NCI-H1105 (cell line): ENCODE measurements at regions not wholly inside any gene's neighbourhood (a gene's known extent, or its start where the extent isn't known, plus 50 kb on each side); places are given as distances from the start of the nearest gene placed in this dataset.

ENCODE experiments used
- DNase-seq: peaks from one replicate; lab custom pipeline; 2025; lab: John Stamatoyannopoulos, UW

DNA sequence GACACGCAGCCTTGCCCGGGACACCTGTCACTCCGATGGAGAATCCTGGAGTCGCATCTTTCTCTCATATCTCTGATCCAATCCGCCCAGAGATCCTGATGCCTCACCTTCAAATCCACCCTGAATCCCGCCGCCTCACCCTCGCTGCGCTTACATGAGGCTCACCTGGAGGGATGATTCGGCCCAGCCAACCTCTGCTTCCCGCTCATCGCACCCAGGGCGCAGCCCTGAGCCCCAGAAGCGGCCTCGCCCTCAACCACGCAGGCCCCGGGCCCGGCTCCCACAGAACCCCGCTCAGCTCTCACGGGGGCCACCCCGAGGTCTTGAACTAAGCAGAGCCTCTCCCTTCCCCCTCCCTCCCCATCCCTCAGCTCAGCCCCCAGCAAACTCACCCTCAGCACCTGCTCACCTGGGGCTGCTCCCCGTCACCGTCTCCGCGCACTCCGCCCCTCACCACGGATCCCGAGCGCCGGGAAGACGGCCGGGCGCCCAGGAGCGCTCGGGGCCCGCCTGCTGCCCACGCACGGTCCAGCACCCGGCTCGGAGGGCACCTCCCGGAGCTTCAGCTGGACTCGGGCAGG lies 160.0 kb downstream of the NDUFA10 start:
- no peak for DNase-seq

DNA sequence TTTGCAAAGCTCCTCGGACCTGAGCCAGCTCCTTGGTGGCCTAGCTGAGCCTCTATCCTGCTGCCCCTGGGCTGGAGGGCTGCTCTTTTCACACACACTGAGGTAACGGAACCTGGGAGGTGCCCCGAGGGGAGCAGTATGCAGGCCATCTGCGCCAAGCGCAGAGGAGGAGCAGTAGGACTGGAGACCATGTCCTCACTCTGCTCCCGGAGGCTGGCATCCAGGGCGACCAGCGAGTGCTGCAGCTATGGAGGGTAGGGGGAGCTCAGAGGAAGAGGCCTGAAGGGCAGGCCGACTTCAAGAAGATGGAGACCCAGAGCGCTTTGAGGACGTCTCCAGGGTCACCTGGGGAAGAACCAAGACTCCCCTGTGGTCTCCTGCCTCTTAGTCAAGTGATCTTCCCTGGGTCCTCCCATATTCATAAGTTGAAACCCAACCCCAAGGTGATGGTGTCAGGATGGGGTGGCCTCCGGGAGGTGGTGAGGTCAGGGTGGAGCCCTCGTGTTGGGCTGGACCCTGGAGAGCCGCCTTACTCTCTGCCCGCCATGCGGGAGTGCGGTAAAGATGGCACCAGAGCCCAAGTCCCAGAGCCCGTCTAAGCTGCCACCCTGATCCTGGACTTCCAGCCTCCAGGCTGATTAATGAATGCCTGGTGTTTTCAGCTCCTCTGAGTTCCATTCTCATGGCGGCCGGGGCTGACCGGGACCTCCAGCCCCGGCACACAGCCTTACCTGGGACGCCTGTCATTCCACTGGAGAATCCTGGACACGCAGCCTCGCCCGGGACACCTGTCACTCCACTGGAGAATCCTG lies 160.7 kb downstream of the NDUFA10 start:
- no peak for DNase-seq

DNA sequence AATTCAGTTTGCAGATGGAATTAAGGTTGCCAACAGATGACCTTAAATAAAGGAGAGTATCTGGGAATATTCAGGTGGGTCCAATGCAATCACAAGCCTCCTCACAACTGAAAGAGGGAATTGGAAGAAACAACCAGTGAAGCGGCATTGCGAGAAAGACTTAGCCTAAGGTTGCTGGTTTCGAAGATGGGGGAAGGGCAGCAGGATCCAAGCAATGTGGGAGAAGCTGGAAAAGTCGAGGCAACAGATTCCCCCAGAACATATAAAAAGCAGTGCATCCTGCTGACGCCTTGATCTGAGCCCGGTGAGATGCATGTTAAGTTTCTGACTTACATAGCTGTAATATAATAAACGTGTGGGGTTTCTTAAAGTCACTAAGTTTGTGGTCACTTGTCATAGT lies 162.5 kb downstream of the NDUFA10 start:
- no peak for DNase-seq

DNA sequence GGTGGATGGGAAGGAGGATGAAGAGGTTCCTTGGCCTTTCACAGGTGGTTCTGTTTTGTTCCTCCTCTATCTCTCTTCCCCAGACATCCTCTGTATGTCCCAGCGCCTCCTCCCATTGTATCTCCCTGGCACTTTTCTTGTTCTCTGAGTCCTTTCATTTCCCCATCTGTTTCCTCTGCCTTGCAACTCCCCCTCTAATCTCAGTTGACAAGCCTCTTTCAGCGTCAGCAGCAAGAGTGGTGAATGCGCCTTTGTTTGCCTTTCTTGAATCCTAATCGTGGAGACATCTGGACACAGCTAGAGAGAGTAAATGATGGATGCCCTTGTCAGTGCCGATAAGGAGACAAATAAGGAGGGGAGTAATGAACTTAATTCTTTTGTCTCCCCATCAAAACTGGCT lies 167.0 kb downstream of the NDUFA10 start:
- DNase-seq: no peak

DNA sequence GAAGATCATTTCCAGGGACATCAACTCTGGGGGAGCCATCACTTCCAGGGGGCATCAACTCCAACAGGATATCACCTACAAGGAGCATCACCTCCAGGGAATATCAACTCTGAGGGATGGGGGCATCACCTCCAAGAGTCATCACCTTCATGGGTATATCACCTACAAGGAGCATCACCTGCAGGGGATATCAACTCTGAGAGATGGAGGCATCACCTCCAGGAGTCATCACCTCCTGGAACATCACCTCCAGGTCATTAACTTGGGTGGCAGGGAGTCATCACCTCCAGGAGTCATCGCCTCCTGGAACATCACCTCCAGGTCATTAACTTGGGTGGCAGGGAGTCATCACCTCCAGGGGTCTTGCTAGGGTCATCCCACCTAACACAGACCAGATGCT lies 167.6 kb downstream of the NDUFA10 start:
- DNase-seq: no peak

DNA sequence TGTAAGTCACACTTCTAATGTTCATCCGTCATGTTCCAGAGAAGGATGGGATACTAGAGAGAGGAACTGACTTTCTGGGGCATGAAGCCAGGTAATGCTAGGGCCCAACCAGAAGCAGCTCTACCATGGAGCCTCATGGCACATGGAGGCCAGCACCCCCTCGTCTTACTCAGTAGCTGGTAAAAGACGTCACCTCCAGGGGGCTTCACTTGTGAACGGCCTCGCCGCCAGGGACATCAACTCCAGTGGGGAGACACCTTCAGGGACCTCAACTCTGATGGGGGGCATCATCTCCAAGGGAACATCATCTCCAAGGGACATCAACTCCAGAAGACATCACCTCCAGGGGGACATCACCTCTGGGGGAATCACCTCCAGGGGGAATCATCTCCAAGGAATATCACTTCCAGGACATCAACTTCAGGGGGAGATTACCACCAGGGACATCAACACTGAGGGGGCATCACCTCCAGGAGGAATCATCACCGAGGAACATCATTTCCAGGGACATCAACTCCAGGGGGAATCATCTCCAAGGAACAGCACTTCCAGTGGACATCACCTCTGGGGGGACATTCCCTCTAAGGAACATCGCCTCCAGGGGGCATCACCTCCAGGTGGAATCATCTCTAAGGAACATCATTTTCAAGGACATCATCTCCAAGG lies 168.4 kb downstream of the NDUFA10 start:
- no peak for DNase-seq

DNA sequence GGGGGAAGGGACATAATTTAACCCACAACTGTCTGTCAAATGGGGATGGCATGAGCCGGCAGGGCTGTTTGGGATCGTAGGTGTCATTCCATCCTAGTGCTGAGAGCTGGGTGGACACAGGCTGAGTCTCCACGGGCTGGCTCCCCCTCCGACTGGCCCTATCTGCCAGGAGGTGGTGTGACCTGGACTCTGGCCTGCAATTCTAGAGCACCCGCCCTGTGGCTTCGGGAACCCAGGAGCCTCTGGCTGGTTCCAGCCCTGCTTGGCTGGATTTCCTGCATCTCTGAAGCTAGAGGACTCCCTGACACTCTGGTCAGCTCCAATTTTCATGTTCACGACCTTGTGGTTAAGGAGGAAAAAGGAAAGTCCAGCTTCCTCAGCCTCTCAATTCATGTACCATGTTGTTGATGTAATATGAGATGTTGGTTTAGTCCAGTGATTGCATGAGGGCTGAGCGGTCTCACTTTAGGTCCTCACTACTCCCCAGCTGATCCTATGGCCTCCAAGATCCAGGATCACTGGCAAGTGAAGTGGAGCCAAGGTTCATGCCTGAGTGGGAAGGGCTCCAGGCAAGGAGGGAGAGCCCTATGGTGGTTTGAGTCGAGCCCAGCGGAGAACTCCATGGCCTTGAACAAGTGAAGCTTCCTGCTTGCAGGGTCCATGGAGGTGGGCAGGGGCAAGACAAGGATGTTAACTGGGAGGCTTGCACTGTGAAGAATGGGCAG lies 169.1 kb downstream of the NDUFA10 start:
- no peak for DNase-seq

DNA sequence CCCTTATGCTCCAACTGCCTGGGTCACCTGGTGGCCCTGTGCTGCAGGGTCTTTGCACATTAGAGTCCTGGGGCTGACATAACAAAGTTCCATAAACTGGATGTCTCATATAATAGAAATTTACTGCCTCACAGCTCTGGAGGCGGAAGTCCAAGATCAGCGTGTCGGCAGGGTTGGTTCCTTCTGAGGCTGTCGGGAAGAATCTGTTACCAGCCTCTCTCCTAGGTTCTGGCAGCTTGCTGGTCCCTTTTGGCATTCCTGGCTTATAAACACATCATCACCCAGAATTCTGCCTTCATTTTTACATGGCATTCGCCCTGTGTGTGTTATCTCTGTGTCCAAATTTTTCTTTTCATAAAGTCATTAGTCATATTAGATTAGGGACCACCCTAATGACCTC lies 170.5 kb downstream of the NDUFA10 start:
- DNase-seq: no peak

DNA sequence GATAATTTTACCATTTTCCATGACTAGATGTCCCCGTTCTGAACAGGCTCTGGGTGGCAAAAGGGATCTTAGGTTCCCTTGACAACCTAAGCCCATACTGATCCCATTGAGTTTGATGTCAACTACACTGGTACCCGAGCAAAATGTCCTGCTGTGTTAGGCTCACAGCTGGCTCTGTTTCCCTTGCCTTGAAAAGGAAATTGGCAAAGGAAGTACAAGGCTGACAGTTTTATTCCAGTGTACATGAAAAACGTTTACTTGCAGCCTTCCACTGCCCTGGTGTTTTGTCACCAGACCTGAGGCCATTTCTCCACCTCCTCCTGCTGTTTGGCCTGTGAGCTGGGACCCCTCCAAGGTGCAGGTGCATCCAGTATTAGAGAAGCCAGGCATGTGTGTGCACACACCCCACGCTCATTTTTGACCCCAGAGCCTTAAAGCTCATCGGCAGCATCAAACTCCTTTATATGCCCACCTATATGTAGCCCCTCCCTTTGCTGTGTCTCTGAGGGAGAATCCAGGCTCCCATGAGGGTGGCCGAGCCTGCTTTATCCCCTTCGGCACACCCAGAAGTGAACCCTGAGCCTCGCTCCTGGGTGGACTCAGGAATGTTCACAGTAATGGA lies 171.3 kb downstream of the NDUFA10 start:
- no peak for DNase-seq

DNA sequence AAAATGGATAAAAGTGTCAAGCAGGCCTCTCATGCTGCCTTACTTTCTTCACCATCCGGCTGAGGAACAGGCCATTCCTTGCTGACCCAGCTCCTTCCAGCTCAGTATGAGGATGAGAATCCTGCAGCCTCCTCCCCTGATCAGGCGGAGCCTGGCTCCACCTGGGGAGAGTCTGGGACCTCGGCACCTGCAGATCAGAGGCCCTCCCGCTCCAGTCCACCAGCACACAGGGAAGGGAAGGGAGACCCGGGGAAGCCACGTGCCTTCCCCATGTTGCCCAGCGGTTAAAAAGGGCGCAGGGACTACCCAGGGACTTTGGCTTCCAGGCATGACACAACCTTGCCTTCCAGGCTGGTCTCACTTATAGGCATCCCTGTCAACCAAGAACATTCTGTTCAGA lies 172.0 kb downstream of the NDUFA10 start:
- no peak for DNase-seq

DNA sequence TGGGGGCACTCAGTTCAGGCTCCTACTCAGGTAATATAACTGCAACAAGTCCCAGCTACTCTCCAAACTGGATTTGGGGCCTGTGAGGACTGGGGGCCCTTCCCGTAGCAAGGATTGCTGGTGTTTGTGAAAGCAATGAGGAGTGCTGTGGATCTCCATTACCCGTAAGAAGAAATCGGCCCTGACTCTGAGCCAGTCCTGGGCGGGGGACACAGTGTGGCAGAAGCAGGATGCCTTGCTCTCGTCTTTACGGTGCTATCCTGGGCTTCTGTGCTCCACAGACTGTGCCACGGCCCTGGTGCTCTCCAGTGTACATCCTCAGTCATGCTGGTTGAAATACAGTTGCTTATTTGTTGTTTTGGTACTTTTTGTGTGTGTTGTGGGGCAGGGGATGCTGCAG lies 172.9 kb downstream of the NDUFA10 start:
- no peak for DNase-seq

DNA sequence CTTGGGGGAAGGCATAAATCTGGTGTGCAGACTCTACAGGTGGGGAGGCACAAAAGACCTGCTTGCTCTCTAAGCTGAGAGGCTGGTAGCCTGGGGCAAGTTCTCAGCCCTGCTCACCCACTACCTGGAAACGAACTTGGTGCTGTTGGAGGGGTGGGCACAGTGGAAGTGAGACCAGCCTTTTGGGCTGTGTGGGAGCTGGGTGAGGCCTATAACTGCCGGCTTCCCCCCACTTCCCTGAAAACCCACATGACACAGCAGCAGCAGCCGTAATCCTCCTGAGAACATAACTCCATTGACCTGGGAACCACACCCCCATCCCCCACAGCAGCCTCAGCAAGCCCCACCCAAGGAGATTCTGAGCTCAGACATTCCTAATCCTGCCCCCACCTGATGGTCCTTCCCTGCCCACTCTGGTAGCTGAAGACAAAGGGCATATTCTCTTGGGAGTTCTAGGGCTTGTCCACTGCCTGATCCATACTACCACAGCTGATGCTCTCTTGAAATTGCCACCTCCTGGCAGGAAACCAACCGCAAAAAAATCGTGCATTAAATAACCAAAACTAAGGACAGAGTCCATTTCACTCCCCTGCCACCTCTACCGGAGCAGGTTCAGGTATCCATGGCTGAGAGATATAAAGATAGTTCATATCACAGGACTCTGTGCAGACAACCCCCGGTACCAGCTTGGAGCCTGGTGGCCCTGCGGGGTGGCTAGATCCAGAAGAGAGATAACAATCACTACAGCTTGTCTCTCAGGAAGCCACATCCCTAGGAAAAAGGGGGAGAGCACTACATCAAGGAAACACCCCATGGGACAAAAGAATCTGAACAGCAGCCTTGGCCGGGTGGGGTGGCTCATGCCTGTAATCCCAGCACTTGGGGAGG lies 178.1 kb downstream of the NDUFA10 start:
- DNase-seq: no peak

DNA sequence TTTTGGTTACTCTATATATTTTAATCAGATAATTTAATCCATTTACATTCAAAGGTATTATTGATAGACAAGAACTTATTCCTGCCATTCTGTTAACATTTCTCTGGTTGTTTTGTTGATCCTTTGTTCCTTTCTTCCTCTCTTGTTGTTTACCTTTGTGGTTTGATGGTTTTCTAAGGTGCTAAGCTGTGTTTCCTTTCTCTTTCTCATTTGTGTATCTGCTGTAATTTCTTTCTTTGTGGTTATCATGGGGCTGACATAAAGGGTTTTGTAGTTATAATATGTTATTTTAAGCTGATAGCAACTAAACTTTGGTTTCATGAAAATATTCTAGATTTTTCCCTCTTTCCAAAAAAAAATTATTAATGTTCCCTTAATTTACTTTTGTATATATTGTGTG lies 179.2 kb downstream of the NDUFA10 start:
- no peak for DNase-seq

DNA sequence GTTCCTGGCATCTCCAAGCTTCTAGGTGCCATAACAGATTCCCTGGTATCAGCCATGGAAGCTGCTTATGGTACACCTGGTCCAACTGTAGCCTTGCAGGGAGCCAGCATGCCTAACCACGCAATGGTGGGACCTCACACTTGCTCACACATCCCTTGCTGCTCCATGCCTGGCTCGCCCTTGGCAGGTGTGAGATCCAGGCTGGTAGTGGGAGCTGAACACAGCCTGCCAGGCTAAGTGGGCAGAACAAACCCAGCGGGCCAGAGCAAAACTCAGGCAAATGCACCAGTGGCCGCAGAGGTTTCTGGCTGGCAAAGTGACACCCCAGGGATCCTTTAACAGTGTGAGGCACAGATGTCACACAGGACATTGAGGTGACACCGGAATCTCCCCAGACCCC lies 185.8 kb downstream of the NDUFA10 start:
- no peak for DNase-seq

DNA sequence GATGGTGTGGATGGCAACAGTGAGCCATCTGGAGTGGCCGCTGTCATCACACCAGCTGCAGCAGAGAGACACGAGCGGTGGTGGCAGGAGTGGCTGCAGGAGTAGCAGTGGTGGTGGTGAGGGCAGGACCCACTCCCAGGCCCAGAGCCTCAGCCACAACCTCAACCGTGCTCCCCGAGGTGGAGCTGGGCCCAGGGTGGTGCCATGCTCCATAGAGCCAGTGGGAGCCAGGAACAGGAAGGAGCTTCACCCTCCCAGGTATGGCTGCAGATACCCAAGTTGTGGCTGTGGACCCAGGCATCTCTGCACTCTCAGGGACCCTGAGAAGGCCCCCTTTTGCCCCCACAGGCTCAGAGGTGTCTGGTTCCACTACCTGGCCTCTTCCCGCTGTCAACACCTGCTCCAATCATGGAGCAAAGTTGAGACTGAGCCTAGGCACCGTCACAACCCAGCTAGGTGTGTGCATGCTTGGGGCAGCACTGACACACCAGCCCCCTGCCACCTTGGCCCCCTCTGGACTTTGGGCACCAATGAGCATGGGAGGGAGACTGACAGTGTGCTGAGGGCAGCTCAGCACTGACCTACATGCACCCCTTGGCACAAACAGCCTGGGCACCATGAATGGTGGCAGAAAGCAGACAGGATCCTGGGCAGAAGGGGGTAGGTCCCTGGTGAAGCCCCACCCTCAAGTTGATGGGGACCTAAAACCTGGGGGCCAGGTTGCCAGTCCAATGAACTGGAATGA lies 188.9 kb downstream of the NDUFA10 start:
- DNase-seq: no peak

DNA sequence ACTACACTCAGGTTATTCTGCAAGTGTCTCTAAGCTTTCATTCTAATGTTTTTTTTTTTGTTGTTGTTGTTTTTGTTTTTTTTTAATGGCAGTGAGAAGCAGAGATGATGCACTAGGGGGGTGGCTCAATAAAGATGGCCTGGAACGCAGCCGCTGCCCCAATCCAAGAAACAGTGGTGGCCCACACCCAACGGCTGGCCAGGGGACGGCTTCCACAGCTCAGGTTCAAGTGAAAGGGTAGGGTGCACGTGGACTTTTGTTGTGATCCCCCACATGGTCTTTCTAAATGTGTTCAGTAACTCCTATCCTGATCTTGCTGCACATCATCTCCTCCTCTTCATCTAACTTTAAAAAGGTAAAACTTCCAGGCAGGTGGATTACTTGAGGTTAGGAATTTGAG lies 190.1 kb downstream of the NDUFA10 start:
- no peak for DNase-seq

DNA sequence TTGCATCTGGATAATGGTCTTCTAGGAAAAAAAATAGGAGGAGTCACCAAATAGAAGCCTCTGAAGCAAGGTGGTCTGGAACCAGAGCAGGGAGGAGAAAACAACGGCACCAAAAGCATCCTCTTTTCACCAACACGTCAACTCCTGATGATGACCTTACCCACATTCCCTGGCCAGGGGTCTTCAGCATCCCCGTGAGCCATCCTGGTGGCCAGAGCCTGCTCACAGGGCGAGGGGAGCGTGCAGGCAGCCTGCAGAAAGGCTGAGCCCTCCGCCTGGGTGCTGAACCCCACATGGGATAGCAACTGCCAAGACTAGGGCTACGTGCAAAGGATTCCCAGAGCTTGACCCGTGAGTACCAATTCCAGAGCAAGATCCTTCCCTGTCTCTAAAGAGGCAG lies 191.0 kb downstream of the NDUFA10 start:
- DNase-seq: no peak

DNA sequence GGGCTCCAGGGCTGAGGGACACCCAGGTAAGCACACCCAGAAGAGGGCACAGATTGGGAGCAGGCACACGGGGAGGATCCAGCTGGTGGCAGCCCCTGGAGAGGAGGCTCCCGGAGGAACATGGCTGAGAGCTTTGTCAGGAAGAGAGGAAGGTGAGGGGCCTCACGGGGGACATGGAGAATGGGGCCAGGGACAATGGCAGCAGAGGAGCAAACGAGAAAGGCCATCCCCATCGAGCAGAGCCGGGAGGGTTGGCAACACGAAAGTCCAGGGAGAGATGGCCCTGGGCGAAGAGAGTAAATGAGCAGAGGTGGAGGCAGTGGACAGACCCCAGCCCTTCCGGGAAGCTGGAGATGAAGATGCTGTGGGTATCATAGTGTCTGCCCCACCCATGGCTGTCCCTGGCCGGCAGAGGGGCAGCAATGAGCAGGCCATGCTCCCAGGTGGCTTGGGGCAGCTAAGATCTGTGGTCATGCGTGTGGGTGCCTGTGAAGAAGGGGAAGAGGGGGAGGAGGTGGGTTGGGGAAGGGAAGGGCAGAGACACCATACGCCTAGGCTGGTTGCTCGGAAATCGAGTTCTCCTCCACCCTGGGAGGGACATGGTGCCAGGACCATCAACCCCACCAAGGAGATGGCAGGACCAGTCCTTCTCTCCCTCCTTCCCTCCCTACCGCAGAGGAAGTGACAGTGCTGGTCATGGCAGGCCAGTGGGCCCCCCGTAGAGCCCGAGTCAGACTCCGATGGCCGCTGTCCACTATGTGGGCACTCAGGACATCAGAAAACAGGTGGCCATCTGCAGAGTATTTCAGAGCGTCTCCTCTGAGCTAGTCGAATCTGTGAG lies 191.7 kb downstream of the NDUFA10 start:
- DNase-seq: no peak

DNA sequence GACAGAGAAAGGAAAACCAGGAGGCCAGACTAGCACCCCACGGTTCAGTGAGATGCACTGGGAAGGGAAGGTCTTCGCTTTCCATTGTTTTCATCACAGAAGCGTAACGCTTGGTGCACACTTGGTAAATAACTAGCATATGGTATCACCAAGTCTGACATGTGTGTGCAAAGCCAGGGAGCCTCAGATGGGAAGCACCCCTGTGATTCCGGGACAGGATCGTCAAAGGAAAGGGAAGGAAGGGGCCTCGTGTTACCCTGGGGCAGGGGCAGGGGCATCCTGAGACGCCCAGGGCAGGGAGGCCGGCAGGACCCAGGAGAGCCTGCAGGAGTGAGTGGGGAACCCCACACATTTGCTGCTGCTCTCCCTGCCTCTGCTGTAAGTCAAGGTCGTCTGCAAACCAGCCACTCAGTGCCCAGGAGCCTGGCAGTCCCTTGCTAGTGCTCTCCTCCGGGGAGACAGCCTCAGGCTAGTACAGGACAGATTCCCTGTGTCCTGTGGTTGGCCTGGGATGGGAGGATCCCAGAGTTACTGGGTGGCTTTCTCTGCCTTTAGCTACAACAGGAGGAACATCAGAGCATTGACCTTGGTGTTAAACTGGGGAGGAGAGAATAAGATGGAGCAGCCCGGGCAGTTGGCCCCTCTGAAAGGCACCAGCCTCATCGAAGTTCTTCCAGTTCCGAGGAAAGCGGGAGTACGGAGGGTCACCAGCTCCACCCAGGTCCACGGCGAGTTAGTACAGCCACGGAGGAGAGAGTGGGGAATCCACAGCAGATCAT lies 192.5 kb downstream of the NDUFA10 start:
- no peak for DNase-seq
